ENCODE measurements at regions not wholly inside any gene's neighbourhood (a gene's known extent, or its start where the extent isn't known, plus 50 kb on each side); places are given as distances from the start of the nearest gene placed in this dataset.
"Not testable (repeated sequence)": the region's sequence is repeated elsewhere in the genome, so short reads cannot be mapped to it uniquely, and the experiment has no call there.

DNA sequence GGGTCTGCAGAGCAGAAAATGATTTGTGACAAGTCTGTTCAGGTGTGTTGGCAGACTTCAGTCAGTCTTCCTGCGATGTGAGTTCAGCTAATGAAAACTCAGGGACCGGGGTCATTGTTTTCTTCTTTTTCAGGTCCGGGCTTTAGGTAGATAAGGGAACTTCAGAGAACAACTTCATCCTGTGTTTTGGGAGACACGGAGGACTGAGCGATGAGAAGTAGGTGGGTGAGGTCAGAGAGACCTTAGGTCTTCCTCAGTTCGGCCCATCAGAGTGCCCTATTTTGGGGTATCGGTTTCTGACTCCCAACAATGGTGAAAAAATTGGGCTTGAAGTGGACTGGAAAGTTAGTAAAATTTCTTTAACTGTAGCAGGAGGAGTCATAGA lies 88.9 kb upstream of the ATF7IP2 start:
- H3K27ac ChIP-seq (ENCODE audit: low read length), result no peak overlapping the region
- no peaks in the 10 kb centered on the region for H3K4me1 ChIP-seq (ENCODE audit: control insufficient read depth, insufficient read depth, low read length)
- WGBS (ENCODE audit: insufficient coverage, insufficient read length), result no CpG with 5 or more reads among the region's 7 CpGs
- no peaks in the 10 kb centered on the region for H3K36me3 ChIP-seq (ENCODE audit: control insufficient read depth, insufficient read depth, low read length)
- no peaks in the 10 kb centered on the region for H3K27me3 ChIP-seq (ENCODE audit: control insufficient read depth, insufficient read depth, low read length)
- no peaks in the 10 kb centered on the region for H3K9me3 ChIP-seq (ENCODE audit: control insufficient read depth, insufficient read depth, low read length)
- DNase-seq (ENCODE audit: low read depth, low spot score), result no peak
- H3K4me3 ChIP-seq (ENCODE audit: low read length), result no peak overlapping the region

DNA sequence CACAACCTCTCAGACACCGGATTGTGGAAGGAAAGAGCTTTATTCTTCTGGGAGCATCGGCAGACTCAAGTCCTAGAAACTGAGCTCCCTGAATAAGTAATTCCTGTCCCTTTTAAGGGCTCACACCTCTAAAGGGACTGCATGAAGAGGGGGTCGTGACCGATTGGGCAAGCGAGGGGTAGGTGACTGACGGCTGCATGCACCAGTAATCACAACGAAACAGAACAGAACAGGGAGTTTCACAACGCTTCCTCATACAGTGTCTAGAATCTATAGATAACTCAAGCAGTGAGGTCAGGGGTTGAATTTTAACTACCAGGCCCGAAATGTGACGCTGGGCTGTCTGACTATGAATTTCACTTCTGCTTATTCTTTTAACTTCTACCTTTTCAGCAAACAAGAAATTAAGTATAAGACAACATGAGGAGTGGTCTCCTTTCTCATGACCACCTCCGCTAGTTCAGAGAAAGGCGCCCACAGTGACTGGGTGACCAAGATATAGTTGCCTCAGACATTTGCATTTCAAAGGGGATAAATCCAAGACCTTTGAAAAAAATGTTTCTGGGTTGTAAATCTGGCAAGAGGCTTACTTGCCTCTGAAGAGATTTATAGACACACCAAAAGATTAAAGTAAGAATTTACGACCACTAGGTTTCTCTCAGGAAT lies 88.4 kb upstream of the ATF7IP2 start:
- whole genome bisulfite sequencing (ENCODE audit: insufficient coverage, insufficient read length), result no CpG with 5 or more reads among the region's 13 CpGs
- H3K36me3 ChIP-seq (ENCODE audit: control insufficient read depth, insufficient read depth, low read length), result no peaks in the 10 kb centered on the region
- no peak for DNase-seq (ENCODE audit: low read depth, low spot score)
- no peak overlapping the region for H3K27ac ChIP-seq (ENCODE audit: low read length)
- H3K4me1 ChIP-seq (ENCODE audit: control insufficient read depth, insufficient read depth, low read length), result no peaks in the 10 kb centered on the region
- no peaks in the 10 kb centered on the region for H3K27me3 ChIP-seq (ENCODE audit: control insufficient read depth, insufficient read depth, low read length)
- H3K9me3 ChIP-seq (ENCODE audit: control insufficient read depth, insufficient read depth, low read length), result no peaks in the 10 kb centered on the region
- H3K4me3 ChIP-seq (ENCODE audit: low read length), result no peak overlapping the region

DNA sequence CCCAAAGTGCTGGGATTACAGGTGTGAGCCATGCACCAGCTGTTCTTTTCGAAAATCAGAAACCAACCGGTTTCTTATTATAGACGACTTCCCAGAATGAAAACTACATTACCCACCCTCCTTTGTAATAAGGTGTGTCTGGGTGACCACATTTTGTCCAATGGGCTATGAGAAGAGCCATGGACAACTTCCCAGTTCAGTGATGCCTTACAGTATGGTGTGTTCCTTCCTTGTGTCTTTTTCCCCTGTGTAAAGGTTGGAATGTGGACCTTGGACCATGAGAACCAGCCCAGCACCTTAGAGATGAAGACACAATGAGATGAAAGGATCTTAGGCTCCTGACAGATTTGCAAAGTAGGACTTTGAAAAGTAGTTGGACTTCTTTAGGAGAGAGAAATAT lies 85.0 kb upstream of the ATF7IP2 start:
- Histone ChIP-seq H3K4me1 (ENCODE audit: control insufficient read depth, insufficient read depth, low read length) (no peaks in the 10 kb centered on the region), H3K27ac (ENCODE audit: low read length) (no peak overlapping the region), H3K9me3 (ENCODE audit: control insufficient read depth, insufficient read depth, low read length) (no peaks in the 10 kb centered on the region), H3K27me3 (ENCODE audit: control insufficient read depth, insufficient read depth, low read length) (no peaks in the 10 kb centered on the region), H3K36me3 (ENCODE audit: control insufficient read depth, insufficient read depth, low read length) (no peaks in the 10 kb centered on the region), H3K4me3 (ENCODE audit: low read length) (no peak overlapping the region)
- WGBS (ENCODE audit: insufficient coverage, insufficient read length), result no CpG with 5 or more reads among the region's 3 CpGs
- no peak for DNase-seq (ENCODE audit: low read depth, low spot score)

DNA sequence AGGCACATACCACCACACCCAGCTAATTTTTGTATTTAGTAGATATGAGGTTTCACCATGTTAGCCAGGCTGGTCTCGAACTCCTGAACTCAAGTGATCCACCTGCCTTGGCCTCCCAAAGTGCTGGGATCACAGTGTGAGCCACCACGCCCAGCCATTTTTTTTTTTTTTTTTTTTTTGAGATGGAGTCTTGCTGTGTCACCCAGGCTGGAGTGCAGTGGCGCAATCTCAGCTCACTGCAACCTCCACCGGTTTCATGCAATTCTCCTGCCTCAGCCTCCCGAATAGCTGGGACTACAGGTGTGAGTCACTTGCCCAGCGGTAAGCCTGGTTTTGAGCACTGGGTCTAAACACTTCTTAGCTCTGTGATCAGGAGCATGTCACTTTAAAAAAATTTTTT lies 84.3 kb upstream of the ATF7IP2 start:
- no CpG with 5 or more reads among the region's 6 CpGs for WGBS (ENCODE audit: insufficient coverage, insufficient read length)
- not testable (repeated sequence) for H3K27ac ChIP-seq (ENCODE audit: low read length); H3K4me1 ChIP-seq (ENCODE audit: control insufficient read depth, insufficient read depth, low read length); H3K27me3 ChIP-seq (ENCODE audit: control insufficient read depth, insufficient read depth, low read length); DNase-seq (ENCODE audit: low read depth, low spot score); H3K4me3 ChIP-seq (ENCODE audit: low read length); H3K9me3 ChIP-seq (ENCODE audit: control insufficient read depth, insufficient read depth, low read length); H3K36me3 ChIP-seq (ENCODE audit: control insufficient read depth, insufficient read depth, low read length)

DNA sequence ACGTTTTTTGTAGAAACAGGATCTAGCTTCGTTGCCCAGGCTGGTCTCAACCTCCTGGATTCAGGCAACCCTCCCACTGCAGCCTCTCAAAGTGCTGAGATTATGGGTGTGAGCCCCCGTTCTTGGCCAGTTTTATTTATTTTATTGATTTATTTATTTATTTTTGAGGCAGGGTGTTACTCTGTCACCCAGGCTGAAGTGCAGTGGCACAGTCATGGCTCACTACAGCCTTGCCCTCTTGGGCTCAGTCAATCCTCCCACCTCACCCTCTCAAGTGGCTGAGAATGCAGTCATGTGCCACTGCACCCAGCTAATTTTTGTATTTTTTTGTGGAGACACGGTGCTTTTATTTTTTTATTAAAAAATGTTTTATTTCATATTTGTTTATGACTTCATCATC lies 79.9 kb upstream of the ATF7IP2 start:
- Histone ChIP-seq H3K4me3 (ENCODE audit: low read length) (no peak overlapping the region), H3K27ac (ENCODE audit: low read length) (no peak overlapping the region), H3K9me3 (ENCODE audit: control insufficient read depth, insufficient read depth, low read length) (no peaks in the 10 kb centered on the region), H3K36me3 (ENCODE audit: control insufficient read depth, insufficient read depth, low read length) (no peaks in the 10 kb centered on the region), H3K4me1 (ENCODE audit: control insufficient read depth, insufficient read depth, low read length) (no peaks in the 10 kb centered on the region), H3K27me3 (ENCODE audit: control insufficient read depth, insufficient read depth, low read length) (no peaks in the 10 kb centered on the region)
- WGBS (ENCODE audit: insufficient coverage, insufficient read length), result no CpG with 5 or more reads among the region's 4 CpGs
- DNase-seq (ENCODE audit: low read depth, low spot score), result no peak

DNA sequence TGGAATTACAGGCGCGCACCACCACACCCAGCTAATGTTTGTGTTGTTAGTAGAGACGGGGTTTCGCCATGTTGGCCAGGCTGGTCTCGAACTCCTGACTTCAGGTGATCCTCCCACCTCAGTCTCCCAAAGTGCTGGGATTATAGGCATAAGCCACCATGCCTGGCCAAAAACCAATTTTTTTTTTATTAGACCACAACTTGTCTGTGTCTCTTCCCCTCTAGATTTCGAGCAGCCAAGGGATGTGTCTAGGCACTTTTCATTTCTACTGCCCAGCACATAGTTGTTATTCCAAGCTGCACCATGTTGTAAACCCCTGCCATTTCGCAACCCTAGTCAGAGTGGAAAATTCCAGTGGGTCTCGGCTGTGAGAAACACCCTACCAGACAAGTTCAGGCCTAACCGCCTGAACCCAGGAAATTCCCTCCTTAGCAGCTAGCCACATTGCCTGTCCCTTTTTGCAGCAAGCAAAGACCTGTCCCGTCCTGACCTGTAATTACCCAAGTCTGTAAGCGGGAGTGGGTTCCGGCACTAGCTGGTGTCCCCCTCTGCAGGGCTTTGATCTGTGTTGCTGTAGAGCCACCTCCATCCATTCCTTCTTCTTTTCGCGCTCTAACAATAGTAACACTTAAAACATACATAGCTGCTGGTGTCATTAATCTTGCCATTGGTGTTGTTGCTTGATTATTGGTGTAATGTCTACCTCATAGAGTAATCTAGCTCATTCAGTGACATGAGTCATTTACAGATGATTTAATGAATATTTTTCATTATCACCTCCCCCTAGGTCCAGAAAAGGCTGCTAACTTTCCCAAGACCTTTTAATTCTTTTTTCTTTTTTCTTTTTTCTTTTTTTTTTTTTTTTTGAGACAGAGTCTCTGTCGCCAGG lies 77.3 kb upstream of the ATF7IP2 start:
- no peaks in the 10 kb centered on the region; the same call in 1 of the 2 replicates for H3K4me1 ChIP-seq (ENCODE audit: control insufficient read depth, insufficient read depth, low read length)
- no peaks in the 10 kb centered on the region for H3K9me3 ChIP-seq (ENCODE audit: control insufficient read depth, insufficient read depth, low read length)
- H3K27me3 ChIP-seq (ENCODE audit: control insufficient read depth, insufficient read depth, low read length), result no peaks in the 10 kb centered on the region
- H3K36me3 ChIP-seq (ENCODE audit: control insufficient read depth, insufficient read depth, low read length), result no peaks in the 10 kb centered on the region
- WGBS (ENCODE audit: insufficient coverage, insufficient read length), result no CpG with 5 or more reads among the region's 15 CpGs
- no peak overlapping the region for H3K27ac ChIP-seq (ENCODE audit: low read length)
- DNase-seq (ENCODE audit: low read depth, low spot score), result no peak
- H3K4me3 ChIP-seq (ENCODE audit: low read length), result no peak overlapping the region

DNA sequence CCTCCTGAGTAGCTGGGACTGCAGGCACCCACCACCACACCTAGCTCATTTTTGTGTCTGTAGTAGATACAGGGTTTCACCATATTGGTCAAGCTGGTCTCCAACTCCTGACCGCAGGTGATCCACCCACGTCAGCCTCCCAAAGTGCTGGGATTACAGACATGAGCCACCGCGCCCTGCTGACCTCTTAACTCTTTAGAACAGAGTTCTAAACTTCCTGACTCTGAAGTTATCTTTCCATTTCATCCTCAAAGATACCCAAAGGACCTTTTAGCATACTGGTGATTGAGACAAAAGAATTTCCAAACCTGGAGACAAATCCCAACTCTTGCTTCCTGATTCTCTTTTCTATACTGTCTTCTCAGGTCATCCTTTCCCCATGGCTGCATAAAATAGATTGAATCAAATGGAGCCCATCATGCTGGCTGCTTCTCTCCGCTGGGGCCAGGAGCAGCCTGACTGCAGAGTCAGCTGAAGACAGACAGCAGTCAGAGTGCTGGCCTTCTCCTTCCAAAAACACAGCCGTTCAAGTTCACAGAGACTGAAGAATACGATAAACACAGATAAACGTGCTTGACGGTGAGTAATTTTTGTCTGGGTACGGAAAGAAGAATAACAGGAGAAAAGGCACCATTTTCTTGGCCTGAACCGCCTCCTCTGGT lies 76.5 kb upstream of the ATF7IP2 start:
- H3K9me3 ChIP-seq (ENCODE audit: control insufficient read depth, insufficient read depth, low read length), result no peaks in the 10 kb centered on the region
- no peaks in the 10 kb centered on the region for H3K36me3 ChIP-seq (ENCODE audit: control insufficient read depth, insufficient read depth, low read length)
- H3K27me3 ChIP-seq (ENCODE audit: control insufficient read depth, insufficient read depth, low read length), result no peaks in the 10 kb centered on the region
- no CpG with 5 or more reads among the region's 11 CpGs for WGBS (ENCODE audit: insufficient coverage, insufficient read length)
- H3K27ac ChIP-seq (ENCODE audit: low read length), result no peak overlapping the region
- H3K4me3 ChIP-seq (ENCODE audit: low read length), result no peak overlapping the region
- H3K4me1 ChIP-seq (ENCODE audit: control insufficient read depth, insufficient read depth, low read length), result no peaks in the 10 kb centered on the region; the same call in 1 of the 2 replicates
- DNase-seq (ENCODE audit: low read depth, low spot score), result no peak

DNA sequence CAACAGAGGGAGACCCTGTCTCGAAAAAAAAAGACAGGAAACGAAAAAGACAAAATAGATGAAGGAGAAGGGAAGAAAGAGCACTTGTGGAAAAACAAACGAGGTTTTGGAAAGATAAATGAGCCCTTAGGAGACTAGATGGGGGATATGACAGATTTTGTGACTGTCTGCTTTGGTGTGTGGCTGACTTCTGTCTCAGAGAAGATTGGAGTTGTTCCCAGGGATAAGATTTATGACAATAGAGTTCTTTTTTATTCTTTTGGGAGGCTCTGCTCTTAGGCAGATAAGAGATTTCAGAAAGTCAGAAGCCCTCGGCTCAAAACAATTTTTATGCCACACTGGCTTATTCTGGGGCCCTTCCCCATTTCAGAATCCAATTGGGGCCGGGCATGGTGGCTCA lies 73.9 kb upstream of the ATF7IP2 start:
- Histone ChIP-seq H3K27me3 (ENCODE audit: control insufficient read depth, insufficient read depth, low read length) (no peaks in the 10 kb centered on the region), H3K4me3 (ENCODE audit: low read length) (no peak overlapping the region), H3K4me1 (ENCODE audit: control insufficient read depth, insufficient read depth, low read length) (no peaks in the 10 kb centered on the region; the same call in 1 of the 2 replicates), H3K9me3 (ENCODE audit: control insufficient read depth, insufficient read depth, low read length) (no peaks in the 10 kb centered on the region), H3K27ac (ENCODE audit: low read length) (no peak overlapping the region), H3K36me3 (ENCODE audit: control insufficient read depth, insufficient read depth, low read length) (no peaks in the 10 kb centered on the region)
- no CpG with 5 or more reads among the region's 5 CpGs for WGBS (ENCODE audit: insufficient coverage, insufficient read length)
- no peak for DNase-seq (ENCODE audit: low read depth, low spot score)

DNA sequence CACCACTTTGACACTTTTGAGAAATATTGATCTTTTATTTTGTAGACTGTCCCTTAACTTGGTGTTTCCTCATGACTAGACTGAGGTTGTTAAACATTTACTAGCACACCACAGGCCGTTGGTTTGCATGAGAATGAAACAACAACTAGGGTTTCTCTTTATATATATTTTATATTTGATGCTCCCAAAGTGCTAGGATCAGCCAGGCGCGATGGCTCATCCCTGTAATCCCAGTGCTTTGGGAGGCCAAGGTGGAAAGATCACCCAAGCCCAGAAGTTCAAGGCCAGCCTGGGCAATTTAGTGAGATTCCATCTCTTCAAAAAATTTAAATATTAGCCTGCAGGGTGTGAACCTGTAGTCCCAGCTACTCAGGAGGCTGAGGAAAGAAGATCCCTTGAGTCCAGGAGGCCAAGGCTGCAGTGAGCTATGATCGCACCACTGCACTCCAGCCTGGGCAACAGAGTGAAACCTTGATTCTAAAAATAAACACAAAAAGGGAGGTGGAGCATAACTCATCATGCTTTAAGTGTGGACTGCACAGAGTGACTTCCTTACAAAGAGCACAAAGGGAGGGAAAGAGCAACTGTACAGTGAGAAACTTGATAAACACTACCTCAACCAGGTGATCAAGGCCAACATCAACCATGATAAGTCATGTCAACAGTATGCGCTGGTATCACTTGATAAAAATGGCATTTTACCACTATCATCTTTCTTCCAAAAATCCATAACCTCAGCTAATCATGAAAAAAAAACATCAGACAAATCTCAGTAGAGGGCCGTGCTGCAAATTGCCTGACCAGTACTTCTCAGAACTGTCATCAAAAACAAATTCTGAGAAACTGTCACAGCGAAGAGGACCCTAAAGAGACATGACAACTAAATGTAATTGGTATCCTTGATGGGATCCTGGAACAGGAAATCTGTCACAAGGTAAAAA lies 72.8 kb upstream of the ATF7IP2 start:
- WGBS (ENCODE audit: insufficient coverage, insufficient read length), result no CpG with 5 or more reads among the region's 7 CpGs
- Histone ChIP-seq H3K27ac (ENCODE audit: low read length) (no peak overlapping the region), H3K9me3 (ENCODE audit: control insufficient read depth, insufficient read depth, low read length) (no peaks in the 10 kb centered on the region), H3K36me3 (ENCODE audit: control insufficient read depth, insufficient read depth, low read length) (no peaks in the 10 kb centered on the region), H3K4me3 (ENCODE audit: low read length) (no peak overlapping the region), H3K27me3 (ENCODE audit: control insufficient read depth, insufficient read depth, low read length) (no peaks in the 10 kb centered on the region), H3K4me1 (ENCODE audit: control insufficient read depth, insufficient read depth, low read length) (no peaks in the 10 kb centered on the region; the same call in 1 of the 2 replicates)
- no peak for DNase-seq (ENCODE audit: low read depth, low spot score)

DNA sequence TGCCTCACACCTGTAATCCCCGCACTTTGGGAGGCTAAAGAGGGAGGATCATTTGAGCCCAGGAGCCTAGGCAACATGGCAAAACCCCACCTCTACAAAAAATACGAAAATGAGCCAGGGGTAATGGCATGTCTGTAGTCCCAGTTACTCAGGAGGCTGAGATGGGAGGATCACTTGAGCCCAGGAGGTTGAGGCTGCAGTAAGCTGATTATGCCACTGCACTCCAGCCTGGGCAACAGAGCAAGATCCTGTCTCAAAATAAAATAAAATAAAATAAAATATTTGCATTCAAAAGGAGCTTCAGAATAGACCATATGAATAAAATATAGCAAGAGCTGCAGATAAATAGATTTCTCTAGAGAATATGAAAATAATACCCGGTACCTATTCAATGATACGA lies 71.5 kb upstream of the ATF7IP2 start:
- DNase-seq (ENCODE audit: low read depth, low spot score), result no peak
- no peaks in the 10 kb centered on the region for H3K27me3 ChIP-seq (ENCODE audit: control insufficient read depth, insufficient read depth, low read length)
- no peaks in the 10 kb centered on the region for H3K9me3 ChIP-seq (ENCODE audit: control insufficient read depth, insufficient read depth, low read length)
- H3K36me3 ChIP-seq (ENCODE audit: control insufficient read depth, insufficient read depth, low read length), result no peaks in the 10 kb centered on the region
- WGBS (ENCODE audit: insufficient coverage, insufficient read length), result no CpG with 5 or more reads among the region's 4 CpGs
- H3K4me3 ChIP-seq (ENCODE audit: low read length), result no peak overlapping the region
- no peaks in the 10 kb centered on the region; the same call in 1 of the 2 replicates for H3K4me1 ChIP-seq (ENCODE audit: control insufficient read depth, insufficient read depth, low read length)
- no peak overlapping the region for H3K27ac ChIP-seq (ENCODE audit: low read length)

Data from iPS DF 6.9 (cell line).